ENCODE measurements at regions not wholly inside any gene's neighbourhood (a gene's known extent, or its start where the extent isn't known, plus 50 kb on each side); places are given as distances from the start of the nearest gene placed in this dataset.

DNA sequence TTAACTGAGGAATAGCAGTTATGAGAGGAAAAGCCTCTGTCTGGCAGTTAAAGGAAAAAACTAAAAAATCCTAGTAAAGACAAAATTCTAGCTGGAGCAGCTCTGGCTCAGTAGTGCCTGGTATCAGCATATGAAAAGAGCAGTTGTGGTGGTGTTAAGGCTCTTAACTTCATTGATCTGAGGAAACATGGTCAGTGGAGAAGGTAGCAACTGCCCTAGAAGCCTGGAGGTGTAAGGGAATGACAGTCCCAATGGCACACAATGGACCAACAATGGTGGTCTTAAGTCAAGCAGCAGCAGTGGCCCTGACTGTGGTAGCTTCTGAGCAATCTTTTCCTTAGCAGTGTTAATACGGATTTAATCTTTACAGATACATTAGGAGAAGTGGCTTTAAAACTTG lies 189.6 kb upstream of the POF1B start:
- peaks cover 12% of the 10 kb centered on the region for H3K9me3 Mint-ChIP-seq (ENCODE audit: unreplicated experiment)
- H3K27me3 ChIP-seq (replicated peaks; ENCODE audit: control insufficient read depth, insufficient read depth, low read length) = no peaks in the 10 kb centered on the region
- POLR2A ChIA-PET = no interaction called here
- H3K4me3 Mint-ChIP-seq (ENCODE audit: unreplicated experiment) = no peak overlapping the region
- H3K4me1 ChIP-seq = no peaks in the 10 kb centered on the region
- no peak overlapping the region for H3K4me3 ChIP-seq (ENCODE audit: low read depth, low read length)
- H3K4me1 Mint-ChIP-seq (ENCODE audit: low read depth, unreplicated experiment) = no peaks in the 10 kb centered on the region
- CTCF ChIA-PET = no interaction called here
- BruUV-seq (replicated peaks) = no TSS peak
- H3K36me3 Mint-ChIP-seq (ENCODE audit: insufficient read depth, unreplicated experiment) = no peaks in the 10 kb centered on the region
- TF ChIP-seq, protein P1, sequence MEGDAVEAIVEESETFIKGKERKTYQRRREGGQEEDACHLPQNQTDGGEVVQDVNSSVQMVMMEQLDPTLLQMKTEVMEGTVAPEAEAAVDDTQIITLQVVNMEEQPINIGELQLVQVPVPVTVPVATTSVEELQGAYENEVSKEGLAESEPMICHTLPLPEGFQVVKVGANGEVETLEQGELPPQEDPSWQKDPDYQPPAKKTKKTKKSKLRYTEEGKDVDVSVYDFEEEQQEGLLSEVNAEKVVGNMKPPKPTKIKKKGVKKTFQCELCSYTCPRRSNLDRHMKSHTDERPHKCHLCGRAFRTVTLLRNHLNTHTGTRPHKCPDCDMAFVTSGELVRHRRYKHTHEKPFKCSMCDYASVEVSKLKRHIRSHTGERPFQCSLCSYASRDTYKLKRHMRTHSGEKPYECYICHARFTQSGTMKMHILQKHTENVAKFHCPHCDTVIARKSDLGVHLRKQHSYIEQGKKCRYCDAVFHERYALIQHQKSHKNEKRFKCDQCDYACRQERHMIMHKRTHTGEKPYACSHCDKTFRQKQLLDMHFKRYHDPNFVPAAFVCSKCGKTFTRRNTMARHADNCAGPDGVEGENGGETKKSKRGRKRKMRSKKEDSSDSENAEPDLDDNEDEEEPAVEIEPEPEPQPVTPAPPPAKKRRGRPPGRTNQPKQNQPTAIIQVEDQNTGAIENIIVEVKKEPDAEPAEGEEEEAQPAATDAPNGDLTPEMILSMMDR (IDR thresholded peaks at IDR 0.05; ENCODE audit: insufficient read depth in 1 of 2, low read depth in 1 of 2, low read length in 1 of 2, severe bottlenecking in 1 of 2, unreplicated experiment in 1 of 2) = no peak
- no peaks in the 10 kb centered on the region for H3K9me3 ChIP-seq
- peaks cover 11% of the 10 kb centered on the region for H3K27me3 Mint-ChIP-seq (ENCODE audit: insufficient read depth, unreplicated experiment)
- intact Hi-C loops (cut with micrococcal nuclease; ENCODE audit: unreplicated experiment) = no loop called here
- H3K27ac Mint-ChIP-seq (ENCODE audit: unreplicated experiment) = no peak overlapping the region
- no peak for DNase-seq
- H3K36me3 ChIP-seq (ENCODE audit: control insufficient read depth, insufficient read depth, low read length) = no peaks in the 10 kb centered on the region

DNA sequence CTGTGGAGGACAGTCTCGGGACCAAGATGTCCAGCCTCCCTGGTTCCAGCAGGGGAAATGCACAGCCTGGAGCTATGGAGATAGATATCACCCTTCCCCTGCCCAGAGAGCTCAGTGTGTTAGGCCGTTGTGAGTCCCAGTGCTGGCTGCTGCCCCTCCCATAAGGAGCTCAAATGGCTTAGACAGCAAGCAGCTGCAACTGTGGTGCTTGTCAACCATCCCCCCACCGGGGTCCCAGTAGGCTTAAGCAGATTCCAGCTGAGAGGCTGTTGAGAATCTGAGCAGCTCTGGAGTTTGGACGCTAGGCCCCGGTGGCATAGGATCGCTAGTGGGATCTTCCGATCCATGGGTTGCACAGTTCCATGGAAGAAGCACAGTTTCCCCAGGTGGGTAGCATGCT lies 181.8 kb upstream of the POF1B start:
- intact Hi-C loops (cut with micrococcal nuclease; ENCODE audit: unreplicated experiment) = no loop called here
- Mint-ChIP-seq H3K27ac (ENCODE audit: unreplicated experiment) (no peak overlapping the region), H3K4me1 (ENCODE audit: low read depth, unreplicated experiment) (no peaks in the 10 kb centered on the region), H3K36me3 (ENCODE audit: insufficient read depth, unreplicated experiment) (no peaks in the 10 kb centered on the region), H3K27me3 (ENCODE audit: insufficient read depth, unreplicated experiment) (no peaks in the 10 kb centered on the region), H3K9me3 (ENCODE audit: unreplicated experiment) (no peaks in the 10 kb centered on the region), H3K4me3 (ENCODE audit: unreplicated experiment) (no peak overlapping the region)
- TF ChIP-seq, protein P1 (IDR thresholded peaks at IDR 0.05; ENCODE audit: insufficient read depth in 1 of 2, low read depth in 1 of 2, low read length in 1 of 2, severe bottlenecking in 1 of 2, unreplicated experiment in 1 of 2) = no peak
- no peak for DNase-seq
- CTCF ChIA-PET = no interaction called here
- no peaks in the 10 kb centered on the region for H3K36me3 ChIP-seq (ENCODE audit: control insufficient read depth, insufficient read depth, low read length)
- no TSS peak for BruUV-seq (replicated peaks)
- POLR2A ChIA-PET = no interaction called here
- no peaks in the 10 kb centered on the region for H3K4me1 ChIP-seq
- H3K4me3 ChIP-seq (ENCODE audit: low read depth, low read length) = no peak overlapping the region
- H3K27me3 ChIP-seq (replicated peaks; ENCODE audit: control insufficient read depth, insufficient read depth, low read length) = no peaks in the 10 kb centered on the region
- no peaks in the 10 kb centered on the region for H3K9me3 ChIP-seq

DNA sequence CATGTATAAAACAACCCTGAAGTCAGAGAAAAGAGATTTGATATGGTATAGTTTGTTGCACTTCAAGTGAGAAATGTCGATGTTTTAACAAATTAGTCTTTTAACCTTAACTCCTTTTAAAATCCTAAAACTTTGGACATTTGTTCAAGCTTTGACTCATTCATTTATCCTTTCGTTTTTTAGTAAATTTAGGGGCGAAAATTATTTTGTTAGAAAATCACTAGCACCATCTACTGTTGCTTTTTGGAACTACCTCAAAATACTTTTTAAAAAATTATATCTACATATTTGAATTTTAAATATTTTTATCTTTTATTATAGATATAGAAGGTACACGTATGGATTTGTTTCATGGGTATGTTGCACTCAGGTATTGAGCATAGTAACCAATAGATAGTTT lies 165.1 kb upstream of the POF1B start:
- DNase-seq = no peak
- Histone ChIP-seq H3K36me3 (ENCODE audit: control insufficient read depth, insufficient read depth, low read length) (no peaks in the 10 kb centered on the region), H3K27me3 (replicated peaks; ENCODE audit: control insufficient read depth, insufficient read depth, low read length) (no peaks in the 10 kb centered on the region), H3K4me3 (ENCODE audit: low read depth, low read length) (no peak overlapping the region), H3K9me3 (no peaks in the 10 kb centered on the region), H3K4me1 (no peaks in the 10 kb centered on the region)
- no peaks in the 10 kb centered on the region for H3K27me3 Mint-ChIP-seq (ENCODE audit: insufficient read depth, unreplicated experiment)
- H3K4me1 Mint-ChIP-seq (ENCODE audit: low read depth, unreplicated experiment) = no peaks in the 10 kb centered on the region
- ChIA-PET CTCF (interaction anchor here (0.7 to 1.4 kb wide), 2 partner anchors 433 to 435 kb away, joined by 3 to 4 read pairs; no protein-coding TSS in a partner anchor), POLR2A (no interaction called here)
- no TSS peak for BruUV-seq (replicated peaks)
- intact Hi-C loops (cut with micrococcal nuclease; ENCODE audit: unreplicated experiment) = loop anchor here (1.0 to 10.0 kb wide), 3 partner anchors 270 to 460 kb away; no protein-coding TSS in a partner anchor
- H3K27ac Mint-ChIP-seq (ENCODE audit: unreplicated experiment) = no peak overlapping the region
- H3K36me3 Mint-ChIP-seq (ENCODE audit: insufficient read depth, unreplicated experiment) = no peaks in the 10 kb centered on the region
- TF ChIP-seq, protein P1 (IDR thresholded peaks at IDR 0.05; ENCODE audit: insufficient read depth in 1 of 2, low read depth in 1 of 2, low read length in 1 of 2, severe bottlenecking in 1 of 2, unreplicated experiment in 1 of 2) = peak; percentile 22 to 41
- H3K9me3 Mint-ChIP-seq (ENCODE audit: unreplicated experiment) = no peaks in the 10 kb centered on the region
- no peak overlapping the region for H3K4me3 Mint-ChIP-seq (ENCODE audit: unreplicated experiment)
